Retinal pigment epithelial cell (primary cell): ENCODE measurements at regions not wholly inside any gene's neighbourhood (a gene's known extent, or its start where the extent isn't known, plus 50 kb on each side); places are given as distances from the start of the nearest gene placed in this dataset.

ENCODE experiments used
- DNase-seq: peaks from one replicate; pipeline ENCODE4 v3.0.0-alpha.2; 2010; ENCODE audit warnings: low read depth
- H3K4me3 ChIP-seq: 2 replicates; pipeline ENCODE4 v1.5.1; 2011; ENCODE audit warnings: mild to moderate bottlenecking, low read length, control low read depth, moderate library complexity
- TF ChIP-seq, protein P1 (sequence below): conservative IDR thresholded peaks from 2 replicates; pipeline ENCODE4 v1.5.1; 2011; ENCODE audit warnings: low read depth, low read length, control low read depth, inconsistent platforms

GRCh38 chr1:193312432-193312831, 126.0 kb upstream of the B3GALT2 start:
- no peak for DNase-seq
- H3K4me3 ChIP-seq, result no peak overlapping the region
- TF ChIP-seq, protein P1, sequence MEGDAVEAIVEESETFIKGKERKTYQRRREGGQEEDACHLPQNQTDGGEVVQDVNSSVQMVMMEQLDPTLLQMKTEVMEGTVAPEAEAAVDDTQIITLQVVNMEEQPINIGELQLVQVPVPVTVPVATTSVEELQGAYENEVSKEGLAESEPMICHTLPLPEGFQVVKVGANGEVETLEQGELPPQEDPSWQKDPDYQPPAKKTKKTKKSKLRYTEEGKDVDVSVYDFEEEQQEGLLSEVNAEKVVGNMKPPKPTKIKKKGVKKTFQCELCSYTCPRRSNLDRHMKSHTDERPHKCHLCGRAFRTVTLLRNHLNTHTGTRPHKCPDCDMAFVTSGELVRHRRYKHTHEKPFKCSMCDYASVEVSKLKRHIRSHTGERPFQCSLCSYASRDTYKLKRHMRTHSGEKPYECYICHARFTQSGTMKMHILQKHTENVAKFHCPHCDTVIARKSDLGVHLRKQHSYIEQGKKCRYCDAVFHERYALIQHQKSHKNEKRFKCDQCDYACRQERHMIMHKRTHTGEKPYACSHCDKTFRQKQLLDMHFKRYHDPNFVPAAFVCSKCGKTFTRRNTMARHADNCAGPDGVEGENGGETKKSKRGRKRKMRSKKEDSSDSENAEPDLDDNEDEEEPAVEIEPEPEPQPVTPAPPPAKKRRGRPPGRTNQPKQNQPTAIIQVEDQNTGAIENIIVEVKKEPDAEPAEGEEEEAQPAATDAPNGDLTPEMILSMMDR, result no peak

- TF ChIP-seq, protein P1, result no peak
- no peak overlapping the region for H3K4me3 ChIP-seq
- no peak for DNase-seq
These were observed 125.0 kb upstream of the B3GALT2 start for GRCh38 chr1:193311226-193311948.

DNA sequence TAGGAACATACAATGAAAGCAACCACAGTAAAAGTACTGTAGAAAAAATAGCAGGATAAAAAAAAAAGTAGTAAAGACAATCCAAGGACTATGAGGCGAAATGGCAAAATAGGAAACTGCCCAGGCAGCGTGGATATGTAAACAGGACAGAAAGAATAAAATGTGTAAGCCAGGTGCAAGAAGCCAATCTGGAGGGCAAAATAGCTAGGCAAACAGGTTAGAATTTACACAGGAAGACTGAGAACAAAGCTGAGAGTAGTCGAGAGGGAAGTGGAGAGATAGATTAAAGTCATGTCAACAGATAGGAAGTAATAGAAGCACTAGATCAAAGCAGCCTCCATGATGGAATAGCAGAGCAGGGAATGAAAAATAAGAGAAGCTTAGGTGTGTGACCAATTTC, 124.2 kb upstream of the B3GALT2 start:
- no peak overlapping the region for H3K4me3 ChIP-seq
- TF ChIP-seq, protein P1, result no peak
- no peak for DNase-seq

- no peak for DNase-seq
- H3K4me3 ChIP-seq, result no peak overlapping the region
- TF ChIP-seq, protein P1, result no peak
These were observed 123.6 kb upstream of the B3GALT2 start for GRCh38 chr1:193309936-193310475.

- TF ChIP-seq, protein P1, result no peak
- no peak for DNase-seq
- H3K4me3 ChIP-seq, result no peak overlapping the region
These were observed 122.0 kb upstream of the B3GALT2 start for GRCh38 chr1:193308438-193308837.

GRCh38 chr1:193306430-193306829, 120.0 kb upstream of the B3GALT2 start:
- DNase-seq, result no peak
- H3K4me3 ChIP-seq, result no peak overlapping the region
- TF ChIP-seq, protein P1, result no peak
